GM12872 (cell line): ENCODE measurements at regions not wholly inside any gene's neighbourhood (a gene's known extent, or its start where the extent isn't known, plus 50 kb on each side); places are given as distances from the start of the nearest gene placed in this dataset.

Source experiments
- TF ChIP-seq, protein P1 (sequence below): IDR thresholded peaks from 3 replicates; pipeline ENCODE4 v1.5.1; 2011; ENCODE audit warnings: low read depth, mild to moderate bottlenecking, low read length, moderate library complexity; ENCODE audit not compliant: insufficient read depth

DNA sequence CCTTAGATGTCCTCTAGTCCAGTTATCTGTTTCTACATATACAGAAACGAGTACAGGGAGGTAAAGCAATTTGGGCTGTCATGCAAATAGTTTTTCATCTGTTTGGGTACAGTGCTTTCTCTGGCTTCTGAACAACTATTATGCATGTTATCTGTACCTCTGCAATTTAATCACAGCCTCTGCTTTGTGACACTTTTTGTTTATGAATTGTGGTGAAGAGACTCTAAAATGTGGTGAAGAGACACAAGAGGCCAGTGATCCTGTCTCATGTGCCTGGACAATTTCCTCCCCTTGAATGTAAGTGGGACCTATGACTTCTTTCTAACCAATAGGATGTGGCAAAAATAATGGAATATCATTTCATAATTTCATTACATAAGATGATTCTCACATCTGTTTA is 130.3 kb upstream of the ARHGAP42 start:
- TF ChIP-seq, protein P1, sequence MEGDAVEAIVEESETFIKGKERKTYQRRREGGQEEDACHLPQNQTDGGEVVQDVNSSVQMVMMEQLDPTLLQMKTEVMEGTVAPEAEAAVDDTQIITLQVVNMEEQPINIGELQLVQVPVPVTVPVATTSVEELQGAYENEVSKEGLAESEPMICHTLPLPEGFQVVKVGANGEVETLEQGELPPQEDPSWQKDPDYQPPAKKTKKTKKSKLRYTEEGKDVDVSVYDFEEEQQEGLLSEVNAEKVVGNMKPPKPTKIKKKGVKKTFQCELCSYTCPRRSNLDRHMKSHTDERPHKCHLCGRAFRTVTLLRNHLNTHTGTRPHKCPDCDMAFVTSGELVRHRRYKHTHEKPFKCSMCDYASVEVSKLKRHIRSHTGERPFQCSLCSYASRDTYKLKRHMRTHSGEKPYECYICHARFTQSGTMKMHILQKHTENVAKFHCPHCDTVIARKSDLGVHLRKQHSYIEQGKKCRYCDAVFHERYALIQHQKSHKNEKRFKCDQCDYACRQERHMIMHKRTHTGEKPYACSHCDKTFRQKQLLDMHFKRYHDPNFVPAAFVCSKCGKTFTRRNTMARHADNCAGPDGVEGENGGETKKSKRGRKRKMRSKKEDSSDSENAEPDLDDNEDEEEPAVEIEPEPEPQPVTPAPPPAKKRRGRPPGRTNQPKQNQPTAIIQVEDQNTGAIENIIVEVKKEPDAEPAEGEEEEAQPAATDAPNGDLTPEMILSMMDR: no peak

DNA sequence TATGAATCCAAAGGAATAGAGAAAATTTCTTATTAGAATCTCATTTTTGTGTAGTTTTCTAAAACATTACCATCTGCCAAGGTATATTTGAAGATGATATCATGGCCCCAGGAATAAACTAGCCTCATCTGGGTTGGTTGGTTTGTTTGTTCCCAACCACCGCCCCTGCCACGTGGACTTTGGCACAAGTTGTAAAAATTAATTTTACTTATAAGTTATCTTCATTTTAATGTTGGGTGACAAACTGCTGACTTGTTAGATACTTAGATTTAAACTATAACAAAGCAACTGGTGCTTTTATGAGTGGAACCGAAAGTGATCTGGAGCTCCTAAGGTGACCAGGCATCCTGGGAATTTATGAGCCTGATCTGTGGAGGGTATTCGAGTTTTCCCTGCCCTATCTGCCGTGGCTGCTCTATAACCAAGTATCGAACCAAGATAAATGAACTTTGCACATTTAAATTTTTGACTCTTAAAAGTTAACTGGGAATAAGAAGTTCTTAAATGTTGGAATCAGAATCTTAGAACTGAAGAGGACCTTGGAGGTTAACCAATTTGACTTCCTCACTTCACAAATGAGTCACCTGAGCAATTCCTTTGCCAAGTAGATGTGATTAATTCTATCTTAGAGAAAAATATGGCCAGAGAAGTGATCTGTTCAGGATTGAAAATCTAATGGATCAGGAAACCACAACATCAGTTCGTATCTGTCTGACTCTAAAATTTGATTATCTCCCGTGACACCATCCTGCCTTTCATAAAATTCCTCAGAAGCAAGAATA is 129.1 kb upstream of the ARHGAP42 start:
- TF ChIP-seq, protein P1: no peak

DNA sequence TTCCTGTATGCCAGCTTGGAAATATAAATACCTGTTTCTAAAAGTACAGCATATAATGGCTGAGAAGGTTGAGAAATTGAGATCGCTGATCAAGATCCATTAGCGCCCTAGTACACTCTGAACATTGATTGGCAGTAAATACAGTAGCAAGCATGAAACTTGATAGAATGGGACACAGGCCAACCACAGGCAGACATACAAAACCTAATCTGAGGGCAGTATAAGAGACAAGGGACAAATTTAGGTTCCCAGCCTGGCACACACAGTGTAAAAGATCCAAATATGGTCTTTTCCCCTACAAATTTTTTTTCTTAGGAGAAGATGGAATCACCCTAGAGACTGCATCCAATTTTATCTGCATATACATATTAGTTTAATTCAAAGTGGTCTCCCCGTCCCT is 126.5 kb upstream of the ARHGAP42 start:
- TF ChIP-seq, protein P1: no peak

DNA sequence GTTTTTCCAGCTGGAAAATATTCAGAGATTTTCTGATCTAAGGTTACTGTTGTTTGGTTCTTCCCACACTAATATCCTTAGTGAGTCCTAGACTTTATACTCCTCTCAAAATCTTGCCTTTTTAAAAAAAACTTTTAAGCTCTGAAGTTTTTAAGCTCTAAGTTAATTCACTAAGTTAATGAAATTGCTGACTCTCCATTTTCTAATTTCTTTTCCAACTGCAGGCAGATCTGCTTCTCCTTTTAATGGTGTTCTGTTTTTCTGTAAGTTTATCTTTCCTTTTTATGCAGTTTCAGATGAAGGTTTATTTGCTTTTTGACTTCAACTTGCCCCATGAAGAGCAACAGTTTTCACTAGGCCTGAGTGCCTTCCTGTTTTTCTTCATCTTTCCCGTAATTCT is 125.8 kb upstream of the ARHGAP42 start:
- TF ChIP-seq, protein P1: no peak

DNA sequence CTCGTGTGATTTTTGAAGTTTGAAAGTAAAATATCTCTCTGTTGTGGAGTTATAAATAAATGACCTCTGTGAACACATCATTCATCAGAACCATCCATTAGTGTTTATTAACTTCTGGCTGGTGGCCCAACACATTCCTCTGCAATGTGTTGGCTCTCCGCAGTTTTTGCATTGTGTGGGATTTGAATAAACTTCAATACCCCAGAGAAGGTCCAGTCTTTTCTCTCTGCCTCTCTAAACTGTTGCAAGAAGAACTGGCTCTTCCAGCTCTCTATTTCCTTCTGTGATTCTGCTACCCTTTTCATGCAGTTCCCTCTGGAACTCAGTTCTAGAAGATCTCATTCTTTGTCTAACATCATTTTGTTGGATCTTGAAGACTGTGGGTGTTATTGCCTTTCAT is 125.0 kb upstream of the ARHGAP42 start:
- TF ChIP-seq, protein P1: no peak

DNA sequence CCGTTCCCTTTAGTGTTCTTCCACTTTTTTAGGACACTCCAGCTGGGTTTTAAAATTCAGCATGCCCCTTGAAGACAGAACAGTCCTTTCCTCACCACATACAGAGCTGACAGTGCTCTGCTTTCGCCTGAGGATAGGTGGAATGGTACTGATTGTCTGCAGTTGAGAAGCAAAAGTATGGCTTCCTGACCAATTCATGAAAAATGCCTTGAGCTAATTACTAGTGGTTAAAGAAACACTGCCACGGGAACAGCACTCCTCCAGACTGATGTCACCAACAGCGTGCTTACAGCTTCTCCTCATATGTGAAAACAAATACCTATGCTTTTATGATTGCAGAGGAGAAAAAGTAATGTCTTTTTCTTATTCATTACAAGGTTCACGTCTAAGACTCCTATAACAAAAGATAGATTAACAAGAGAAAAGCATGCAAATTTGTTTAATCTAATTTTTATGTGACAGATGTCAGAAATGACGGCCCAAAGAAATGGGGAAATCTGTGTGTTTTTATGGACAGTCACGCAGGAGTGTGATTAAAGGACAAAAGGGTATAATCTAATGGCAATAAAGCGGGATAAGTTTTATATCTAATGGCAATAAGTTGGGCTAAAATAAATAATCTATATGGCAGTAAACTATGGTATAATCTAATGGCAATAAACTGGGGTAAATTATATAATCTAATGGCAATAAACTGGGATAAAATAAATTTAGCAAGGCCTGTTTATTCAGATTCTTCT is 123.4 kb upstream of the ARHGAP42 start:
- TF ChIP-seq, protein P1: no peak

DNA sequence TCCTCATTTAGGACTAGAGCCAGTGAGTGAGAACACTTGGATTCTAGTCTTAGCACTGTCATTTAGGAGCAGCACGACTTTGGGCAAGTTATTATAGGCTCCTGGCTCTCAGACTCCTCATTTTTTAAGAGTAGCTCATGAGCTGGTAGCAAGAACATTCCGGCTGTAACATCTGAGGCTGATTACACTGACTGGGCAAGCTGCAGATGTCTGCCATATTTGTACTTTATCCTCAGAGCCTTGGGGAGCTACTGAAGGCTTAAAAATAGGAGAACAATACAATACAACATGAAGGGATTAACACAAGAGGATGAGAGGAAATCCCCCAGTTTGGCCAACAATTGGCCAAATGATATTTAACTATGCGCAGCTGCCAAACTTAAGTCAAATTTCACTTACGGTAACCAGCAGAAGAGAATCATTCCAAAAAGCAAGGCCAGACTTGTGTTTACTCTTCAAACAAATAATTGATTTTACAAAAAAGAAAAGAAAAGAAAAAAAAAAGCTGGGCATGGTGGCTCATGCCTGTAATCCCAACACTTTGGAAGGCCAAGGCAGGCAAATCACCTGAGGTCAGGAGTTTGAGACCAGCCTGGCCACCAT is 113.1 kb upstream of the ARHGAP42 start:
- TF ChIP-seq, protein P1: no peak
